SK-N-SH (cell line): ENCODE measurements at regions not wholly inside any gene's neighbourhood (a gene's known extent, or its start where the extent isn't known, plus 50 kb on each side); places are given as distances from the start of the nearest gene placed in this dataset.

Experiments
- CTCF ChIA-PET: fragments of 300-600, 350-600 bp; formaldehyde crosslinking; extraction: SDS; loops from one replicate; lab custom pipeline; 2021; lab: Yijun Ruan, JAX
- POLR2A ChIA-PET: fragments of 350-600 bp; sonication (Branson Sonifier 250); formaldehyde crosslinking; extraction: SDS; loops from one replicate; lab custom pipeline; 2020; ENCODE audit warnings: antibody characterized with exemption, inconsistent platforms; lab: Yijun Ruan, JAX
- DNase-seq: peaks from one replicate; pipeline ENCODE4 v3.0.0; 2012
- H2AFZ ChIP-seq: fragments of 200-600 bp; sonication (generic); 2 replicates; pipeline ENCODE4 v1.8.1; 2016; ENCODE audit warnings: antibody characterized with exemption, mild to moderate bottlenecking, low read depth
- H3F3A ChIP-seq: fragments of 200-600 bp; sonication (generic); replicated peaks from 2 replicates; pipeline ENCODE3; 2016; ENCODE audit warnings: antibody characterized with exemption, mild to moderate bottlenecking; ENCODE audit not compliant: insufficient read depth
- H3K27ac ChIP-seq, 2 experiments: fragments of 200-500 bp in 1 of 2; fragments of 200-600 bp in 1 of 2; sonication (Bioruptor generic) in 1 of 2; sonication (generic), shearing (Covaris generic) in 1 of 2; 2 replicates each; pipeline versions ENCODE4 v1.5.1 to v1.6.1; 2014 to 2016; ENCODE audit warnings: low read depth in 2 of 2, inconsistent platforms in 1 of 2, low read length in 1 of 2, mild to moderate bottlenecking in 1 of 2, mixed read lengths in 1 of 2
- H3K27me3 ChIP-seq: fragments of 200-600 bp; sonication (generic), shearing (Covaris generic); 2 replicates; pipeline ENCODE4 v1.6.1; 2016; ENCODE audit warnings: mixed run types; ENCODE audit not compliant: insufficient read depth
- H3K36me3 ChIP-seq, 2 experiments: fragments of 200-500 bp in 1 of 2; fragments of 200-600 bp in 1 of 2; sonication (Bioruptor generic) in 1 of 2; sonication (generic) in 1 of 2; replicated peaks in 1 of 2; 2 replicates each; pipeline versions ENCODE3 to v1.5.1; 2014 to 2016; ENCODE audit warnings: low read length in 1 of 2, mild to moderate bottlenecking in 1 of 2; ENCODE audit not compliant: insufficient read depth in 2 of 2, control insufficient read depth in 1 of 2
- H3K4me1 ChIP-seq, 2 experiments: fragments of 200-500 bp in 1 of 2; fragments of 200-600 bp in 1 of 2; sonication (Bioruptor generic) in 1 of 2; sonication (generic), shearing (Covaris generic) in 1 of 2; 2 replicates each; pipeline versions ENCODE4 v1.5.1 to v1.6.1; 2014 to 2016; ENCODE audit warnings: low read depth in 1 of 2, low read length in 1 of 2, mixed run types in 1 of 2; ENCODE audit not compliant: insufficient read depth in 2 of 2, control insufficient read depth in 1 of 2
- H3K4me2 ChIP-seq: fragments of 200-600 bp; sonication (generic), shearing (Covaris generic); 2 replicates; pipeline ENCODE4 v1.6.1; 2017; ENCODE audit warnings: mixed run types
- H3K4me3 ChIP-seq, 2 experiments: fragments of 200-500 bp in 1 of 2; fragments of 200-600 bp in 1 of 2; sonication (Bioruptor generic) in 1 of 2; sonication (generic), shearing (Covaris generic) in 1 of 2; 2 replicates each; pipeline versions ENCODE4 v1.5.1 to v1.8.1; 2014 to 2016; ENCODE audit warnings: low read depth in 2 of 2, inconsistent platforms in 1 of 2, low read length in 1 of 2, mild to moderate bottlenecking in 1 of 2, mixed read lengths in 1 of 2, moderate library complexity in 1 of 2
- H3K79me2 ChIP-seq: fragments of 200-600 bp; sonication (generic); 2 replicates; pipeline ENCODE4 v1.8.1; 2017; ENCODE audit warnings: mild to moderate bottlenecking; ENCODE audit not compliant: insufficient read depth
- H3K9ac ChIP-seq: fragments of 200-600 bp; sonication (generic); 2 replicates; pipeline ENCODE4 v1.6.1; 2017; ENCODE audit warnings: mixed run types
- H3K9me2 ChIP-seq: fragments of 200-600 bp; sonication (generic); 2 replicates; pipeline ENCODE4 v1.6.1; 2017; ENCODE audit warnings: mixed run types
- H3K9me3 ChIP-seq: fragments of 200-600 bp; sonication (generic); 2 replicates; pipeline ENCODE4 v1.6.1; 2017; ENCODE audit warnings: mixed run types, mild to moderate bottlenecking, moderate library complexity
- H4K20me1 ChIP-seq: fragments of 200-600 bp; sonication (generic); 2 replicates; pipeline ENCODE4 v1.6.1; 2017; ENCODE audit warnings: mild to moderate bottlenecking, mixed run types; ENCODE audit not compliant: insufficient read depth
- EP300 ChIP-seq, 2 experiments: IDR thresholded peaks; 2 replicates each; pipeline versions ENCODE4 v1.4.0 to v1.6.1; 2012; ENCODE audit warnings: borderline replicate concordance in 1 of 2, low read depth in 1 of 2, low read length in 1 of 2
- FOXJ3 ChIP-seq: sonication (generic); formaldehyde crosslinking; IDR thresholded peaks from 2 replicates; pipeline ENCODE4 v1.5.1; 2020; ENCODE audit warnings: mild to moderate bottlenecking, missing genetic modification reagents
- FOXM1 ChIP-seq: IDR thresholded peaks from 2 replicates; pipeline ENCODE4 v1.4.0; 2012; ENCODE audit warnings: low read depth, mild to moderate bottlenecking
- GABPA ChIP-seq: IDR thresholded peaks from 2 replicates; pipeline ENCODE4 v1.4.0; 2012; ENCODE audit warnings: low read depth, mild to moderate bottlenecking
- MEF2A ChIP-seq: IDR thresholded peaks from 2 replicates; pipeline ENCODE4 v1.4.0; 2012; ENCODE audit warnings: low read depth, borderline replicate concordance
- NFIC ChIP-seq: IDR thresholded peaks from 2 replicates; pipeline ENCODE4 v1.4.0; 2012; ENCODE audit warnings: borderline replicate concordance
- NRF1 ChIP-seq: IDR thresholded peaks from 2 replicates; pipeline ENCODE4 v1.6.1; 2012; ENCODE audit warnings: low read depth, mild to moderate bottlenecking, low read length
- RCOR1 ChIP-seq: fragments of 150-350 bp; IDR thresholded peaks from 2 replicates; pipeline ENCODE4 v1.6.1; 2017; ENCODE audit warnings: antibody characterized with exemption, low read length
- RFX5 ChIP-seq: IDR thresholded peaks from 2 replicates; pipeline ENCODE4 v1.6.1; 2012; ENCODE audit warnings: mild to moderate bottlenecking, improper control_type of control experiment, low read length
- SMC3 ChIP-seq: IDR thresholded peaks from 2 replicates; pipeline ENCODE4 v1.6.1; 2012; ENCODE audit warnings: low read depth, low read length, improper control_type of control experiment
- TAF1 ChIP-seq: IDR thresholded peaks from 2 replicates; pipeline ENCODE4 v1.6.1; 2012; ENCODE audit warnings: low read depth, mild to moderate bottlenecking, low read length, moderate library complexity, borderline replicate concordance
- TCF12 ChIP-seq: IDR thresholded peaks from 2 replicates; pipeline ENCODE4 v1.4.0; 2012
- TEAD4 ChIP-seq: IDR thresholded peaks from 2 replicates; pipeline ENCODE4 v1.4.0; 2012; ENCODE audit warnings: mild to moderate bottlenecking, borderline replicate concordance; ENCODE audit not compliant: insufficient read depth
- YY1 ChIP-seq: IDR thresholded peaks from 2 replicates; pipeline ENCODE4 v1.4.0; 2012; ENCODE audit warnings: low read depth, mild to moderate bottlenecking
- WGBS: methylation state at CpG from one replicate; pipeline ENCODE4 v1.1.6; 2017; ENCODE audit warnings: low lambda C conversion rate; 5-methylcytosine and 5-hydroxymethylcytosine counted together
- TF ChIP-seq, protein P1 (sequence below): fragments of 150-350 bp; IDR thresholded peaks from 2 replicates; pipeline ENCODE4 v1.6.1; 2017; ENCODE audit warnings: antibody characterized with exemption, low read length, low read depth, borderline replicate concordance
- TF ChIP-seq, protein P2 (sequence below): IDR thresholded peaks from 2 replicates; pipeline ENCODE4; 2012

DNA sequence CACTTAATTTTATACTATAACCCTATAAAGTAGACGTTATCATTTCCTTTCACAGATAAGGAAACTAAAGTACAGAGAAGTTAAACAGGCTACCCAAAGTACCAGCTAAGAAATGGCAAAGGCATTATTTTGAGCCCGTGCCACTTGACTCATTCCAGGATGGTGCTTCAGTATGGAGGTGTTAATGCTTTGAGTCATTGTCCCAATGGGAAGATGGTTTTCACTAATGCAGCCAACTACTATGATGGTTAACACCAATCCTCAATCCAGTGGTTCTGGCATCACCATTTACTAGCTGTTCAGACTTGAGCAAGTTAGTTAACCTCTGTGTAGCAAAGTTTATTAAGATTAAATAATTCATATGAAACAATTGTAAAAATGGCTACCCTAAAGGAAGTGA, 123.1 kb upstream of the SLC5A12 start:
- Histone ChIP-seq H3K79me2 (no peaks in the 10 kb centered on the region), H3K9me3 (no peaks in the 10 kb centered on the region), H3K27ac (no peak overlapping the region), H3K27me3 (no peaks in the 10 kb centered on the region), H2AFZ (no peak overlapping the region), H3F3A (peaks cover 16% of the 10 kb centered on the region), H3K36me3 (no peaks in the 10 kb centered on the region), H3K9ac (no peak overlapping the region), H3K4me1 (peaks cover 16 to 46% of the 10 kb centered on the region in 2 experiments), H3K9me2 (no peaks in the 10 kb centered on the region), H3K4me3 (no peak overlapping the region), H3K4me2 (no peak overlapping the region), H4K20me1 (no peaks in the 10 kb centered on the region)
- no peak for DNase-seq
- 72% methylated on average over 2 of the region's 2 CpGs for WGBS
- POLR2A ChIA-PET = no interaction called here
- TF ChIP-seq MEF2A (no peak), EP300 (IDR thresholded peaks at IDR 0.05; ENCODE audit: borderline replicate concordance in 1 of 2, low read depth in 1 of 2, low read length in 1 of 2) (no peak), FOXM1 (no peak), NRF1 (no peak), TAF1 (no peak), YY1 (no peak), NFIC (no peak), GABPA (no peak), TEAD4 (no peak), FOXJ3 (CRISPR knock-in tag) (no peak), RCOR1 (no peak), SMC3 (no peak), RFX5 (no peak)
- TF ChIP-seq, protein P1, sequence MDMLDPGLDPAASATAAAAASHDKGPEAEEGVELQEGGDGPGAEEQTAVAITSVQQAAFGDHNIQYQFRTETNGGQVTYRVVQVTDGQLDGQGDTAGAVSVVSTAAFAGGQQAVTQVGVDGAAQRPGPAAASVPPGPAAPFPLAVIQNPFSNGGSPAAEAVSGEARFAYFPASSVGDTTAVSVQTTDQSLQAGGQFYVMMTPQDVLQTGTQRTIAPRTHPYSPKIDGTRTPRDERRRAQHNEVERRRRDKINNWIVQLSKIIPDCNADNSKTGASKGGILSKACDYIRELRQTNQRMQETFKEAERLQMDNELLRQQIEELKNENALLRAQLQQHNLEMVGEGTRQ = no peak
- TF ChIP-seq, protein P2, sequence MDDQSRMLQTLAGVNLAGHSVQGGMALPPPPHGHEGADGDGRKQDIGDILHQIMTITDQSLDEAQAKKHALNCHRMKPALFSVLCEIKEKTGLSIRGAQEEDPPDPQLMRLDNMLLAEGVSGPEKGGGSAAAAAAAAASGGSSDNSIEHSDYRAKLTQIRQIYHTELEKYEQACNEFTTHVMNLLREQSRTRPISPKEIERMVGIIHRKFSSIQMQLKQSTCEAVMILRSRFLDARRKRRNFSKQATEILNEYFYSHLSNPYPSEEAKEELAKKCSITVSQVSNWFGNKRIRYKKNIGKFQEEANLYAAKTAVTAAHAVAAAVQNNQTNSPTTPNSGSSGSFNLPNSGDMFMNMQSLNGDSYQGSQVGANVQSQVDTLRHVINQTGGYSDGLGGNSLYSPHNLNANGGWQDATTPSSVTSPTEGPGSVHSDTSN = no peak
- CTCF ChIA-PET = interaction anchor here (1.4 kb wide), 1 partner anchor 13 kb away, joined by 3 read pairs; no protein-coding TSS in a partner anchor

DNA sequence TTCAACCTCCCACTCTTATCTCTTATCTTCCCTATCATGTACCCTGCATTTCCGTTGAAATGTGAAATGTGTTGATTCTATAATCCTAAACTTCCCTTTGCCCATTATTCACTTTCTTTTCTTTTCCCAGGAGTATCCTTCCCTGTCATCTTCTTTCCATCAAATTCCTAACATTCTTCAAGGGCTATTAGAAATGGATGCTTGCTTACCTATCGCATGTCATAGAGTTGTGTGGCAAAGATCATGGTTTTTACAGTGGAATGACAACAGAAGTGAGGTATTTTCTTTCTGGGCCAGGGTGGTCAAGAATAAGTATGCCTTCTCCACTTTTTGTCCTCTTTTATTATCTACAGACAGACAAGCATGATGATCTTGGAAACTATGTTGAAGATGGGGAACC, 124.4 kb upstream of the SLC5A12 start:
- no peaks in the 10 kb centered on the region for H4K20me1 ChIP-seq
- no peak overlapping the region for H3K9ac ChIP-seq
- no peak overlapping the region for H3K4me2 ChIP-seq
- no peak overlapping the region for H3K27ac ChIP-seq
- no peak overlapping the region for H3K4me3 ChIP-seq
- TF ChIP-seq NFIC (no peak), TCF12 (peak; percentile 17; the same call in 1 of the 2 replicates)
- peaks cover 12% of the 10 kb centered on the region for H3F3A ChIP-seq
- DNase-seq = no peak
- no peaks in the 10 kb centered on the region for H3K27me3 ChIP-seq
- ChIA-PET POLR2A (no interaction called here), CTCF (no interaction called here)
- no peaks in the 10 kb centered on the region for H3K9me3 ChIP-seq
- WGBS = 57% methylated on average over 2 of the region's 2 CpGs
- H3K4me1 ChIP-seq = peaks cover 16 to 40% of the 10 kb centered on the region in 2 experiments
- H3K9me2 ChIP-seq = no peaks in the 10 kb centered on the region
- H2AFZ ChIP-seq = no peak overlapping the region
- H3K36me3 ChIP-seq = no peaks in the 10 kb centered on the region
- no peaks in the 10 kb centered on the region for H3K79me2 ChIP-seq
